HS-5 (cell line): ENCODE measurements at regions not wholly inside any gene's neighbourhood (a gene's known extent, or its start where the extent isn't known, plus 50 kb on each side); places are given as distances from the start of the nearest gene placed in this dataset.

Experiments
- DNase-seq: peaks from one replicate; pipeline ENCODE4 v3.0.0-alpha.2; 2012; ENCODE audit warnings: low read depth

DNA sequence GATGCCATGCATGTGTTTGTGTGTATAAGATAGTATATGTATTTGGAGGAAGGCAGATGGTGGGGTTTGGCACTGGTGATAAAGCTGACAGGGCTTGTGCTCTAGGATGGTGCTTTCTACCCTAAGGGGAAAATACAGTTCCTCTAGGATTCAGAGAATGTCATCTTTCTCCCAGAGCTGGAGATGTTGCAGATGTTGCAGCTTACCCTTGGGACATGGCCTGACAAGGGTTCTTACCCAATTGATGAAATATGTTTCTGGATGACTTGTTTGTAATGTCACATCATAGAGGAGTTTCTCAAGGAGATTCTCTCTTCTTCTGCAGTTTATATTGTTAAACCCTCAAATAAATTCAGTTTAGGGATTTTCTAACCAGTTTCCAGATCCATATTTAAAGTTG lies 52.5 kb upstream of the PITX2 start:
- DNase-seq: no peak

DNA sequence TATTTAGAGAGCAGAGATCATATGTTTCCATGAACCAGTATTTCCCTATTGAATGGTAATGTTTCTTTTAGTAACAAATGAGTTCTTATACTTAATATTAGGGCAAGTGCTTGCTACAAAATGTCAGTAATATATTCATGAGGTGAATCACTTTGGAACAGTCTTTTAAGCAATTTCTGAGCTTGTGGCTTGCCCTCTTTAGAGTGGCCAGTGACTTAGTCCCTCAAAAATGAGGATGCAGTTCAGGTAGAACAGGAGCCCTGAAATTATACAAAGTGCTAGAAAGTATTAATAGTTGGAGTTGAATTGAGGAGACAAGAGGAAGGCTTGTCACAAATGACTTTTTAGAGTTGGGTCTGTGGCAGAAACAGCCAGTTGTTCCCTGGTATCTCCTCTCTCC lies 53.4 kb upstream of the PITX2 start:
- no peak for DNase-seq

DNA sequence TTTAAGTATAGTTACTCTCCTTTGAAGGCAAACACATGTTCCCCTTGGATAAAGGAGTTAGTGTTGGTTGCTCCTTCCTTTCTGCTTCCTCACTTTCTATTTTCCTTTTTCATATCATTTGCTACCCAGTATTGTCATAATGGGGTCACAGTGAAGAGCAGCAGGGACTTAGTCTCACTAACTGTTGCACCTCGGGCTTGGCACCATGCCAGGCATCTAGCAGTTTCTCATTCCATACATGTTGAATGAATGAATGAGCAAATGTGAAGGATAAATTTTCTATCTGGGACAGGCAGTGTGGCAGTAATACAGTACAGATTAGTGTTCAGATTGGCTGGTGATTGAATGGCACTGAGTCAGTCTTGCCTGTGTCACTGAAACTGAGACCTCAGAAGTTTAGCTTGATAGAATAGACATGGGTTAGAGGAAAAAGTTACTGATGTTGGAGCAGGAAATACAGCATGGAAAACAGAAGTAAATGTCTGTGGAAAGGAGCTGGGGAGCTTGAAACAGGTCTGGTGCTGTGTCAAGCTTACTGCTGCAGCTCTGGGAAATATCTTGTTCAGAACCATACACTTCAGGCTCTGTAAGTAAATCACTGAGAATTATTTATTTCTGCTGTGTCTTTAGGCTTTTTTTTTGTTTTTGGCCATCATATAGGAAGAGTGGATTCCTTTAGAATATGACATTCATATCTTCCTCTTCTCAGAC lies 55.8 kb upstream of the PITX2 start:
- DNase-seq: no peak

DNA sequence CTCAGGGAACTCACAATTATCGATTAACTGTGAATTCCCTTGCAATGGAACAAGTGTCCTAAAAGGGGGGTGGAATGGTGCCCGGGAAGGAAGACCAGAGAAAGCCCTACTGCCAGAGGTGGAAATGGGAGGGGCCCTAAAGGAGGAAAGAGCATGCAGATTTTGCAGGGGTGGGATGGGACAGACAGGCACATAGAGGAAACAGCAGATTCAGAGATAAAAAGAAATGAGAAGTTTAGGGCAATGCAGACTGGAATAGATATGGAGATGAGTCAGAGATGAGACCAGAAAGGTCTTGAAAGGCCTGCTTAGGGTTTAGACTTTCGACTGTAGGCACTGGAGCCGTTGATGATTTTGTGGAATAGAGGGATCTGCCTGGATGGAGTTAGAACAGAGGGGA lies 57.4 kb upstream of the PITX2 start:
- no peak for DNase-seq

DNA sequence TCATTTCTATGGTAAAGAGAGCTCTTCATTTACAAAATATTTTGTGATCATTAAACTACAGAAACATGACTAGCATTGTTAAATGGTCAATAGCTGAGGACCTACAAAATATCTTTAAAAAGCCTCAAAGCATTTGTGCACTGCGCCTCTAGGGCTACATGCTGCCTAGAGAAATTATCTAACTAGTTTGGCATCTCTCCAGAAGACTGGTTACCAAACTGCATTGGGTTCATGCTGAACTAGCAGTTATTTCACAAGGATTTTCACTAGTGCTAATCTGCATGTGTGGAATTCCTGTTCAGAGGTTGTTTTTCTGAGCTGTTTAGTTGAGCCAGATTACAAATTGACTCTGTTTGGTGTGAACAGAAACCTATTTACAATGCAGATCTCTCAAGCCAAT lies 58.5 kb upstream of the PITX2 start:
- no peak for DNase-seq

DNA sequence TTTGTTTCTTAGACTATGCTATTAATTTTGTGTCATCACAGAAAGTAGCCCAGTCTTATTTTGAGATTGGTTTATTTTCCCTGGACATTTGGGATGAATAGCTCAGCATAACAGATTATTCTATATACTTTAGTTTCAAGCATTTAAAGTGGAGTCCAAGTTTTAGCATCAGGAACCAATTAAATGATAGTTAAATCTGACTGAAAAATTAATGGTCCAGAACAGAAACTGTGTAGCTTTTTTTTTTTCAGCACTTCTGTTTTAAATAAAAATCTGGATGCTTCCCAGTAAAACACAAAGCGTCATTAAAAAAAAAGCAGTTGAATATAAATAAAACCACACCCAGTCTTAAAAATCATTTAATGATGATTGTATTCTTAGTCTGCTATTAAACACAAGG lies 59.4 kb upstream of the PITX2 start:
- no peak for DNase-seq

DNA sequence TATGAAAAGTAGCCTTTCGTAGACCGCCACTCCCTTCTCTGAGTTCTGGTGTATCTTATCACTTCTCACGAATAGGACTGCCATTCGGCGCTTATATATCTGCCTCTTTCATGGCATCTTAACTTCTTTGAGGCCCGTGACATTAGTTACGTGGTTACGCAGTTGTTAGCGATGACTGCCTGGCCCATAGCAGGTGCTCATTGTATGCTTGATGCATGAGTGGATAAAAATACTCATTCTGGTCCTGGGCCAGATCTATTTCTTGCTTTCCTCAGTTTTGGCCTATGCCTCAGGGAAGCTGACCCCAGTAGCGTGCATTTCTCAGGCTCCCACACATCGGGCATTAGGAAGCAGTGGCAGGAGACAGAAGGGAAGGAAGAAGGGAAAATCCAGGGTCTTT lies 60.7 kb upstream of the PITX2 start:
- no peak for DNase-seq

DNA sequence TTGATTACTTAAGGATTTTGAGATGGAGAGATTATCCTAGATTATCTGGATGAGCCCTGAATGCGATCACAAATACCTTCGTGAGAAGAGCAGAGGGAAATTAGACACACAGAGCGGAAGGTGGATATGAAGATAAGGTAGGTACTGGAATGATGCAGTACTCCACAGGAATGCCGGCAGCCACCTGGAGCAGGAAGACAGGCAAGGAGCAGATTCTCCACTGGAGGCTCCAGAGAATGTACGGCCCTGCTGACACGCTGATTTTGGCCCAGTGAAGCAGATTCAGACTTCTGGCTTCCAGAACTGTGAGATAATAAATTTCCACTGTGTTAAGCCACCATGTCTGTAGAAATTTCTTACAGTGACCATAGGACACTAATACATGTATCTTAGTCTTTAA lies 79.4 kb upstream of the PITX2 start:
- DNase-seq: no peak

DNA sequence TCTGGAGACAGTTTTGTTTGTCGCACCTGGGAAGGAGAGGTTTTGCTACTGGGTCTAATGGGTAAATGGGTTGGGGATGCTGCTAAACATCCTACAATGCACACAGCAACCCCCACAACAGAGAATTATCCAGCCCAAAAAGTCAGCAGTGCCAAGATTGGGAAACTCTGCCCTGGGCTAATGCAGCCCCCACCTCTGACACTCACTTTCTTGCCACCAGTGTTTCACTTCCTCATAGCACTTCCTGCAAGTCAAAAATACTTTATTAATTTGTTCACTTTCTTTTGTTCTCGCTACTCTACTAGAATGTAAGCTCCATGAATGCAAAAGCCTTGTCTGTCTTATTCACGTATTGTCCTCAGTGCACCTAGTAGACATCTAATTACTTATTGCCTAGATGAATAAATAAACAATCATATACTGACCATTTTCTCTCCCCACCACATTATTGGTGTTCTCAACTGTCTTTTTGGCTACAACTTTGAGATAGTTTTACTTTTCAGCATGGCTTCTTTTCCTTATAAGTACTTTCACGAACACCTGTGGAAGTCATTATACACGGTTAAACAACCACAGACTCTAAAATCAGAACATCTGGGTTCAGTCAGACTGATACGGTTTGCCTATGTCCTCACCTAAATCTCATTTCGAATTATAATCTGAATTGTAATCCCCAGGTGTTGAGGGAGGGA lies 82.0 kb upstream of the PITX2 start:
- DNase-seq: no peak

DNA sequence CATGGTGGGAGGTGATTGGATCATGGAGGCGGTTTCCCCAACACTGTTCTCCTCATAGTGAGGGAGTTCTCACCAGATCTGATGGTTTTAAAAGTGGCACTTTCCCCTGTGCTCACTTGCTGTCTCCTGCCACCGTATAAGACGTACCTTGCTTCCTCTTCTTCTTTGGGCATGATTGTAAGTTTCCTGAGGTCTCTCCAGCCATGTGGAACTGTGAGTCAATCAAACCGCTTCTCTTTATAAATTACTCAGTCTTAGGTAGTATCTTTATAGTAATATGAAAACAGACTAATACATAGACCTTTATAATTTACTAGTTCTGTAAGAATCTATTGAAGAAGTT lies 82.5 kb upstream of the PITX2 start:
- DNase-seq: no peak

DNA sequence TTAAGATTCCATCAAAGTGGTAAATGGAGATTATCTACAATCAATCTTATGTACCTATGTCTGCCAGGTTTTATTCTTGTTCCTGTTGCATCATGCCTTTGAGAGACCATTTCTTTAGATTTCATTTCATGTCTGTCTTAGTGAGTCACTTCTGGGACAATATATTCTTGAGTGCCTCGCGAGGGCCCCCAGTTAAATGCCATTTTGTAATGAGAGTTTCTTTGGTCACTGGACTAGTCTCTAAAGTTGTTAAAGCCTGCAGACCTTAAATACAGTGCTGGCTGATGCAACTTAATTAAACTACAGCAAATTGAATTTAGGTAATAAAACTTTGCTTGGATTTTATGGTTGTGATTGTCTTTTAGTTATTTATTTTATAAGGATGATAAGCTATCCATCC lies 87.2 kb upstream of the PITX2 start:
- no peak for DNase-seq

DNA sequence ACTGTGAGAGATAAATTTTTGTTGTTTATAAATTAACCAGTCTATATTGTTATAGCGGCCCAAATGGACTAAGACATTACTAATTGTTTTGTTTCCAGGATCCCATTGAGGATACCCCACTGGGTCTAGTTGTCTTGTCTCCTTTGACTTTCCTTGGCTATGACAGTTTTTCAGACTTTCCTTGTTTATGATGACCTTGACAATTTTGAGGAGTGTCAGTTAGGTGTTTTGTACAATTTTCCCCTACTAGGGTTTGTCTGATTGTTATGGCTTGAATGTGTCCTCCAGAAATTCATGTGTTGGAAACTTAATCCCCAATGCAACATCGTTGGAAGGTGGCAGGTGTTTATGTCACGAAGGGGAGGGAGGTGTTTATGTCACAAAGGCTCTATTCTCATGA lies 89.6 kb upstream of the PITX2 start:
- no peak for DNase-seq

DNA sequence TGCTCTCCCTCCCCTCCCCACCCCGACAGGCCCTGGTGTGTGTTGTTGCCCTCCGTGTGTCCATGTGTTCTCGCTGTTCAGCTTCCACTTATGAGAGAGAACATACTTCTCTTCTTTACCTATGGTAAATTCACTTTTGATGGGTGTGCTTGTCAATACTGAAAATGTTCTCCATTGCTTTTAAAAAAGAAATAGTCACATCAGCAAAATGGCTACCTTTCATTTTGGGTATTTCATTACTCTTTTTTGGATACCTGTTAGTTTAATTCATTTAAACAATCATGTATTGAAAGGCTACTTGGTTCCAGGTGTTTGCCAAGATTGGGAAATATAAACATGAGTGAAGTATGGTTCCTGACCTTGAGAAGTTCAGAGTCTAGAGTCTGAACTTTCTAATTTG lies 107.4 kb upstream of the PITX2 start:
- DNase-seq: no peak

DNA sequence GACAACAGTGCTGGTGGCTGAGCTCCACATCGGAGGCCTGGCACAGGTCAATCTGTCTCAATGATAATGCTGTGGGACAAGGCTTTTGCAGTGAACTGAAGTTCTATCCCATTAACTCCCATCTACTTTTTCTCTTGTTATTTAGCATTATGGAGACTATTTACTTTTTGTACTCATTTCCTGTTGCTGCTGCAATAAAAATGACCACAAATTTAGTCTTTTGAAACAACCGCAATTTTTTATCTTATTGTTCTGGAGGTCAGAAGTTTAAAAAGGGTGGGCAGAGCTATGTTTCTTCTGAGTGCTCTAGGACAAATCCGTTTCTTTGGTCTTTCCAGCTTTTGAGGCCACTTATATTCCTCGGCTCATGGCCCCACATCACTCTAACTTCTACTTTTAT lies 111.0 kb upstream of the PITX2 start:
- no peak for DNase-seq

DNA sequence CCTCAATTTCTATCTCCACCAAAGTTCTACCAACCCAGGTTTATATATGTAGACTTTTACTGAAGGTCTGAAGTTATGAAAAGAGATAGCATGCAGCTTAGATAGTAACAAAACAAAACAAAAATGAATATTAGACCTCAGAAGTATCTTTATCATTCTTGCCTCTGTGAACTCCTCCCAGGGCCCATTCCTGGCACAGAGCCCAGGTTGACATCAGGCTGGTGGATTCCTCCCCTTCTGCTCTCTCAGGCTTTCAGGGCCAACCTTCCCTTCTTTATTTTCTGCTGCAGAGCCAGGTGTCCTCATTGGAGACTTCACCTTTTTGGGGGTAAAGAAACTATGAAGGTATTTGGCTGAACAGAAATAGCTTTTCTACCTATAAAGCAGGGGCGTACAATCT lies 112.8 kb upstream of the PITX2 start:
- DNase-seq: no peak

DNA sequence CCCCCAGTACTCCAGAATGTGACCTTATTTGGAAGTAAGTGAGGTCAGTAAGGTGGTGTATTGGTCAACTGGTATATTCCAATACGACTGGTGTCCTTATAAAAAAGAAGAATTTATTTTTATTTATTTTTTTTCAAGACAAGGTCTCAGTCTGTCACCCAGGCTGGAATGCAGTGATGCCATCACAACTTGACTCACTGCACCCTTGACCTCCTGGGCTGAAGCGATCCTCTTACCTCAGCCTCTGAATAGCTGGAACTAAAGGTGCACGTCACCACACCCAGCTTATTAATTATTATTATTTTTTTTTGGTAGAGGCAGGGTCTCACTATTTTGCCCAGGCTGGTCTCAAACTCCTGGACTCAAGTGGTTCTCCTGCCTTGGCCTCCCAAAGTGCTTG lies 115.1 kb upstream of the PITX2 start:
- DNase-seq: no peak

DNA sequence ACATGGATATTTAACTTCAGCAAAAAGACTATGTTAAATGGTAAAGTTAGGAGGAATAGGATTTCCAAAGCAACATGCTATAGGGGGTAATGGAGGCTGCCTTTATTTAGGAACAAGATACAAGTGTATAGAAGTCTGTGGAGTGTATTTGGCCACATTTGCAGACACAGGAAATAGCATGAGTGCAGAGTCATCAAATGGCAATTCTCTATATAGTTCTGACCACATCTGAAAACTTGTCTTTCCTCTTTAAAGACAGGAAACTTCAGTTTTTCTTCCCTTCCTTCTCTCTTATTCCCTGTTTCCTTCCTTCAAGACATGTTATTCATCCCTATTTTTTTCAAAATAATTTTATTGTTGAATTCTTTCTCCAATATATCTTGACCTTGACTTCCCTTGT lies 119.3 kb upstream of the PITX2 start:
- DNase-seq: no peak

DNA sequence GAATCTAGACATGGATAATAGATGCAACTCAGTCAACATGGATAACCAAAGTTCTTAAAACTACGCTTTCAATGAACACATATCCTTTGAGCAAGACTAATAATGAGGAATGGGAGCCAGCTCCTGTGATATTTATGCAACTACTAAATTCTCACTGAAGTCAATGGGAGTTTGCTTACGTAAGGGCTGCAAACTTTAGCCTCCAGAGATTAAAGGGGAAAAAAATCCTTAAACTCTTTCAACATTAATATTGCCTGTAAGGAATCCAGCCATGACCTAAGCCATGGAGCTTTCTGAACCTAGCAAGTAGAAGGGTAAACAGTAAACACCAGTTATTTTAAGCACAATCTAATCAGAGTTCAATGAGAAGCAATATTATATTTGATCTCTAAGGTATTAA lies 125.2 kb upstream of the PITX2 start:
- DNase-seq: no peak

DNA sequence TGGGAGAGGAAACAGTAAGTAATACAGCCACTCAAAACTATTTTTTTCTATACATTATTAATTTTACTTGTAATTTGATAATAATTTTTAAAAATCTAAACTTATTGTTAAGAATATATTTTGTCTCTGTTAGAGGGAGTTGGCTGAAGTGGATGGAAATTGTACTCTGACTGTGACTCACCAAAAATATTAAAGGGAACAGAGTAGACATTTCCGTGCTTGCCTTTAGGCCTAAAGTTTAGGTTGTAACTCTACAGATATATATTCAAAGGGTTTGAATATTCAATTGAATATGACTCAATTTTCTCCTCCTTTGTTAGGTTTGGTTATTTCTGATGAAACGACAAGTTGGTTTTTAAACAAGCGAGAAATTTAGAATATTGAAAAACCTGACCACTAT lies 128.3 kb upstream of the PITX2 start:
- no peak for DNase-seq

DNA sequence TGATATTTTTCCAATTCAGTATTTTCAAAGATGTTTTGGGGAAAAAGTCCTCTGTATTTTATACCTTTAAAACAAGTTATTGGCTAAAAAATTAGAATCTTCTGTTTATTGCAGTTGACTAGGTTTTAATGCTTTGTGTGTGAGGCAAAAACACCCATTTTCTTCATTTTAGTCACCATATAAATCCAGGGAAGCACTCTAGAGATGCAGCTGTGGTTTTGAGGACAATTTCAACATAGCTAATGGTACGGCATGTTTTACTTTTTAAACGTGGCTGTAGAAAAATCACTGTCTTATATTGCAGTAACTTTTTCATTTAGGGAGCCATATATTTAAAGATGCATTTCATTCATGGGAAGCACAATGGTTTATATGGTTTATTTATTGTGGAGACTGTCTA lies 129.1 kb upstream of the PITX2 start:
- no peak for DNase-seq

DNA sequence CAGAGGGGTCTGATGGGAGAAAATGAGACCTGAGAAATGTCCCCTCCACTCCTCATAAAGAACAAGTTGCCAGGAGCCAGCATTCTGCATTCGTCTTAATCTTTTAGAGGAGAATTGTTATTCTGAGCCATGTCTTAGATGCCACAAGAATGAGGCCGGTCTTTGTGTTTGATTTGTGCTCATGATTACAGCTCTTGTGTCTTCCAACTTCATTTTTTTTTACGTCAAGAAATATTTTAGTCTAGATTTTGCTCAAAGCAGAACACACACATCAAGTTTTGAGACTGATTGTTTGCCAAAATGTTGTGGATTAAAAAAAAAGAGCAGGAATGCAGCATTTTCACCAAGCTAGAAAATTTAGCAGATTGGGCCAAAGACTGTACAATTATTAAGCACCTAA lies 130.6 kb upstream of the PITX2 start:
- DNase-seq: no peak

DNA sequence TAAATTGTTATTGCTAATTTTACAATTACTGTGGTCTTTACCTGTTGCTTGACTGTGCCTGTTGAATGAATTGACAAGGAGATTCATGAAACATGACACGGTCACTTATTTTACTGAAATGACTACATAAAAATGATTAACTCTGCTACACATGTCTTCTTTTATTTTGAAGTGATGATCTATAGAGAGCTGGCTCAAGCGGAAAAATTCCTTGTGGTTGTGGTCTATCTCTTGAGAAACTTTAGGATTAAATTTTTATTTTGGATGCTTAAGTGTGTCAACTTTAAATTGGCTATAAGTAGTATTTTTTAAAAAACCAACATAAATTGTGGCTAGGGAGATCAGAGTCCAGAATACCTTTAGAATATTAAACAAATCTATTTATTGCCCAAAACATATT lies 131.8 kb upstream of the PITX2 start:
- no peak for DNase-seq

DNA sequence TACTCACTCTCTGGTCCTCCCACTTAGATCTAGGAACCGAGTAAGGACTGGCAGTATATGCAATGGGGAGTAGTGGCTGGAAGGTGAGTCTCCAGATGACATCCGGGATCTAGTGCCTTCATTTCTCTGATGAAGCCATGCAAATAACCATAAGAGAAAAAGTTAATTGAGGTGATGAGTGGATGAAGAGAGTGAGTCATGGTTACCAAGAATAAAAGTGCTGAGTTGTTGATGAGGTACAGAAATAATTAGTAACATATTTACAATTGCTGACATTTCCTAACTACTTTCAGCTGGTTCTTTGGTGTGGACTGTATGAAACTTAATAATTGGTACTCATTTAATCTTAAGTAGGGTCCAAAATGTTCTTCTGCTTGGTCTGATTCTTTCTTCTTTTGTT lies 146.7 kb upstream of the PITX2 start:
- DNase-seq: no peak

DNA sequence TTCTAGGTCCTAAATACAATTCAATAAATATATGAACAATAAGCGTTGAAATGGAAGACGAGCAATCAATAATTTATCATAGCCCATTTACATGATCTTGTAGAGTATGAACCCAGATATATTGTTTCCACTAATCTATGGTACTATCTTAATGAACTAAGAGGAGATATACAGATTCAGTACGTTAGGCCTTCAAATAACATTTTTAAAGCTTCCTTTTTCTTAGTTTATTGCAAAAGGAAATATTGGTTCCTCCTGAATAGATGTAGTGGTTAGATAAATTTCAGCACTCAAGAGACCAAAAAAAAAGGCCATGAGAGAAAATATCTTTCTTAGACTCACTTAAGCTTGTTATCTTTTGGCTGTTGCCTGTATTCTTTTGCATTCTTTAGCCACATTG lies 147.5 kb upstream of the PITX2 start:
- no peak for DNase-seq
